WERI-Rb-1 (cell line): ENCODE measurements at regions not wholly inside any gene's neighbourhood (a gene's known extent, or its start where the extent isn't known, plus 50 kb on each side); places are given as distances from the start of the nearest gene placed in this dataset.
"Not testable (repeated sequence)": the region's sequence is repeated elsewhere in the genome, so short reads cannot be mapped to it uniquely, and the experiment has no call there.

Source experiments
- DNase-seq: peaks from one replicate; pipeline ENCODE4 v3.0.0-alpha.2; 2020
- H3K27ac ChIP-seq: fragments of 250-450 bp; sonication (Bioruptor Pico); 2 replicates; pipeline ENCODE4 v1.5.1; 2020; ENCODE audit warnings: mild to moderate bottlenecking, moderate library complexity
- H3K27me3 ChIP-seq: fragments of 250-450 bp; sonication (Bioruptor Pico); 2 replicates; pipeline ENCODE4 v1.5.1; 2021; ENCODE audit warnings: mild to moderate bottlenecking, low read depth, moderate library complexity; ENCODE audit not compliant: insufficient read depth, severe bottlenecking
- H3K36me3 ChIP-seq: fragments of 250-450 bp; sonication (Bioruptor Pico); 2 replicates; pipeline ENCODE4 v1.5.1; 2020; ENCODE audit warnings: mild to moderate bottlenecking, moderate library complexity
- H3K4me3 ChIP-seq: 2 replicates; pipeline ENCODE4 v1.5.1; 2011; ENCODE audit warnings: low read depth, mild to moderate bottlenecking, control low read depth, low read length
- H3K9me3 ChIP-seq: fragments of 250-450 bp; sonication (Bioruptor Pico); 2 replicates; pipeline ENCODE4 v1.5.1; 2021; ENCODE audit warnings: mild to moderate bottlenecking, moderate library complexity; ENCODE audit not compliant: severe bottlenecking
- TF ChIP-seq, protein P1 (sequence below): IDR thresholded peaks from 2 replicates; pipeline ENCODE4 v1.5.1; 2011; ENCODE audit warnings: low read depth, mild to moderate bottlenecking, control low read depth, inconsistent platforms, low read length

DNA sequence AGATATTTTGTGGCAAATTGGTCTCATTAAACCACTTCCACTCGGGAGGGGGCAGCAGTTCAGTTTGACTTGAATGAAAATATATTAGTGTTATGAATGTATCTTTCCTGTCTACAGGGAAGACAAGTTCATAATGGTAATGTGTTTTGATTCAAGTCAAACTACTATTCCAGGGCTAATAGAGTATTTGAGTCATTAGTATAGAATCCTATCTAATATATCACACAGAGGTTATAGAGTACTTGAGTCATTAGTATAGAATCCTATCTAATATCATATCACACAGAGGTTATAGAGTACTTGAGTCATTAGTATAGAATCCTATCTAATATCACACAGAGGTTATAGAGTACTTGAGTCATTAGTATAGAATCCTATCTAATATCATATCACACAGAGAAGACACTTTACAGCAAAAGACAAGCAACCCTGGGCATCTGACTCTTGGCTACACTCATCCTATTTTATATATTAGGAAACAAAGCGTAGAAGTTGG, 199.7 kb upstream of the MAGI2 start:
- H3K27me3 ChIP-seq: no peaks in the 10 kb centered on the region
- H3K27ac ChIP-seq: no peak overlapping the region
- no peaks in the 10 kb centered on the region for H3K36me3 ChIP-seq
- TF ChIP-seq, protein P1, sequence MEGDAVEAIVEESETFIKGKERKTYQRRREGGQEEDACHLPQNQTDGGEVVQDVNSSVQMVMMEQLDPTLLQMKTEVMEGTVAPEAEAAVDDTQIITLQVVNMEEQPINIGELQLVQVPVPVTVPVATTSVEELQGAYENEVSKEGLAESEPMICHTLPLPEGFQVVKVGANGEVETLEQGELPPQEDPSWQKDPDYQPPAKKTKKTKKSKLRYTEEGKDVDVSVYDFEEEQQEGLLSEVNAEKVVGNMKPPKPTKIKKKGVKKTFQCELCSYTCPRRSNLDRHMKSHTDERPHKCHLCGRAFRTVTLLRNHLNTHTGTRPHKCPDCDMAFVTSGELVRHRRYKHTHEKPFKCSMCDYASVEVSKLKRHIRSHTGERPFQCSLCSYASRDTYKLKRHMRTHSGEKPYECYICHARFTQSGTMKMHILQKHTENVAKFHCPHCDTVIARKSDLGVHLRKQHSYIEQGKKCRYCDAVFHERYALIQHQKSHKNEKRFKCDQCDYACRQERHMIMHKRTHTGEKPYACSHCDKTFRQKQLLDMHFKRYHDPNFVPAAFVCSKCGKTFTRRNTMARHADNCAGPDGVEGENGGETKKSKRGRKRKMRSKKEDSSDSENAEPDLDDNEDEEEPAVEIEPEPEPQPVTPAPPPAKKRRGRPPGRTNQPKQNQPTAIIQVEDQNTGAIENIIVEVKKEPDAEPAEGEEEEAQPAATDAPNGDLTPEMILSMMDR: no peak
- no peak for DNase-seq
- H3K9me3 ChIP-seq: no peaks in the 10 kb centered on the region
- H3K4me3 ChIP-seq: no peak overlapping the region

- Histone ChIP-seq H3K4me3 (no peak overlapping the region), H3K9me3 (no peaks in the 10 kb centered on the region), H3K36me3 (no peaks in the 10 kb centered on the region), H3K27ac (no peak overlapping the region), H3K27me3 (no peaks in the 10 kb centered on the region)
- no peak for DNase-seq
- TF ChIP-seq, protein P1: no peak
These were observed 199.2 kb upstream of the MAGI2 start for GRCh38 chr7:79652619-79653018.

GRCh38 chr7:79647711-79648110, 194.2 kb upstream of the MAGI2 start:
- TF ChIP-seq, protein P1: no peak
- H3K36me3 ChIP-seq: no peaks in the 10 kb centered on the region
- H3K9me3 ChIP-seq: no peaks in the 10 kb centered on the region
- no peak overlapping the region for H3K27ac ChIP-seq
- no peaks in the 10 kb centered on the region for H3K27me3 ChIP-seq
- no peak overlapping the region for H3K4me3 ChIP-seq
- no peak for DNase-seq

- H3K36me3 ChIP-seq: no peaks in the 10 kb centered on the region
- no peak overlapping the region for H3K4me3 ChIP-seq
- TF ChIP-seq, protein P1: no peak
- H3K27me3 ChIP-seq: no peaks in the 10 kb centered on the region
- no peak overlapping the region for H3K27ac ChIP-seq
- DNase-seq: no peak
- no peaks in the 10 kb centered on the region for H3K9me3 ChIP-seq
These were observed 192.8 kb upstream of the MAGI2 start for GRCh38 chr7:79646278-79646677.

- no peak overlapping the region for H3K4me3 ChIP-seq
These were observed 183.4 kb upstream of the MAGI2 start for GRCh38 chr7:79636849-79637248.

DNA sequence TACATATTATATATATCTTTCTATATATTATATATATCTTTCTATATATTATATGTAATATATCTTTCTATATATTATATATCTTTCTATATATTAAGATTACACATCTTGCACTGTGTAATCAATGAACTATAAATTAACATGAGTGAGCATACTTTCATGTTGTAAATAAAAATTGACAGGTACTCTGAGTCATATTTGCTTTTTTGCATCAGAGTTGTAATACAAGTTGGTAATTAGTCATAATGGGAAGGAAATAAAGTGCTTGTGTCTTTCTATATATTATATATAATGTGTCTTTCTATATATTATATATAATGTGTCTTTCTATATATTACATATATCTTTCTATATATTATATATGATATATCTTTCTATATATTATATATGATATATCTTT, 172.5 kb upstream of the MAGI2 start:
- not testable (repeated sequence) for H3K9me3 ChIP-seq

More at GRCh38 chr7:79636849-79637248, 183.4 kb upstream of the MAGI2 start:
- DNase-seq: no peak
- H3K27me3 ChIP-seq: no peaks in the 10 kb centered on the region
- TF ChIP-seq, protein P1: no peak
- no peaks in the 10 kb centered on the region for H3K36me3 ChIP-seq
- no peak overlapping the region for H3K27ac ChIP-seq
- H3K9me3 ChIP-seq: no peaks in the 10 kb centered on the region

More for the DNA sequence above, 172.5 kb upstream of the MAGI2 start:
- H3K27me3 ChIP-seq, DNase-seq, H3K36me3 ChIP-seq, H3K27ac ChIP-seq, H3K4me3 ChIP-seq: not testable (repeated sequence)
